GM18951 (cell line): ENCODE measurements at regions not wholly inside any gene's neighbourhood (a gene's known extent, or its start where the extent isn't known, plus 50 kb on each side); places are given as distances from the start of the nearest gene placed in this dataset.

Source experiments
- POLR2A ChIP-seq: IDR thresholded peaks from 4 replicates; pipeline ENCODE4 v1.6.1; 2011; ENCODE audit warnings: mild to moderate bottlenecking; ENCODE audit not compliant: insufficient read length, insufficient read depth; ENCODE audit errors: extremely low read depth
- in situ Hi-C: fragments of 300-500 bp; cut with MboI; formaldehyde crosslinking; loops from one replicate; pipeline ENCODE4 v1.12.0; 2022; ENCODE audit warnings: low sequenced_read_pairs, mixed read lengths, inconsistent platforms; ENCODE audit not compliant: unreplicated experiment

- no peak for TF ChIP-seq POLR2A
- in situ Hi-C loops, result no loop called here
Observed at GRCh38 chr6:133183691-133184090, 57.5 kb upstream of the EYA4 start.

- in situ Hi-C loops, result no loop called here
- TF ChIP-seq POLR2A, result no peak
Observed at GRCh38 chr6:133184798-133185372, 56.3 kb upstream of the EYA4 start.

- no peak for TF ChIP-seq POLR2A
- in situ Hi-C loops, result no loop called here
Observed at GRCh38 chr6:133185731-133186130, 55.4 kb upstream of the EYA4 start.

- in situ Hi-C loops, result no loop called here
Observed at GRCh38 chr6:133187114-133187513, 54.0 kb upstream of the EYA4 start.

GRCh38 chr6:133187657-133188453 lies 53.3 kb upstream of the EYA4 start:
- in situ Hi-C loops, result no loop called here
- TF ChIP-seq POLR2A, result no peak

More at GRCh38 chr6:133187114-133187513, 54.0 kb upstream of the EYA4 start:
- no peak for TF ChIP-seq POLR2A

- in situ Hi-C loops, result no loop called here
- TF ChIP-seq POLR2A, result no peak
Observed at GRCh38 chr6:133190912-133191311, 50.2 kb upstream of the EYA4 start.

- TF ChIP-seq POLR2A, result no peak
- in situ Hi-C loops, result no loop called here
Observed at GRCh38 chr6:133191323-133191722, 49.8 kb upstream of the EYA4 start.
